ENCODE measurements at regions not wholly inside any gene's neighbourhood (a gene's known extent, or its start where the extent isn't known, plus 50 kb on each side); places are given as distances from the start of the nearest gene placed in this dataset.

- no peak for TF ChIP-seq POLR2AphosphoS5 (IDR thresholded peaks at IDR 0.05; ENCODE audit: borderline replicate concordance, low read depth, low read length)
- TF ChIP-seq EZH2 (IDR thresholded peaks at IDR 0.05), result no peak
These were observed 672.9 kb upstream of the SOX11 start for GRCh38 chr2:5019324-5019723.
